ENCODE measurements at regions not wholly inside any gene's neighbourhood (a gene's known extent, or its start where the extent isn't known, plus 50 kb on each side); places are given as distances from the start of the nearest gene placed in this dataset.

- TF ChIP-seq CTCF (IDR thresholded peaks at IDR 0.05) (no peak), NFIC (IDR thresholded peaks at IDR 0.05; ENCODE audit: borderline replicate concordance) (no peak), RAD21 (IDR thresholded peaks at IDR 0.05; ENCODE audit: low read length) (no peak), REST (IDR thresholded peaks at IDR 0.05; ENCODE audit: low read depth, low read length) (no peak)
These were observed 156.9 kb upstream of the IGSF21 start for GRCh38 chr1:17950728-17951127.
